Umbilical cord (tissue), 1 donor: ENCODE measurements at regions not wholly inside any gene's neighbourhood (a gene's known extent, or its start where the extent isn't known, plus 50 kb on each side); places are given as distances from the start of the nearest gene placed in this dataset.
A peak's percentile ranks its signal among the peaks of the same experiment; 100 is the strongest.
"Not testable (repeated sequence)": the region's sequence is repeated elsewhere in the genome, so short reads cannot be mapped to it uniquely, and the experiment has no call there.

Experiments used
- DNase-seq: peaks from one replicate; pipeline ENCODE4 v3.0.0-alpha.2; 2015; ENCODE audit warnings: low spot score

GRCh38 chr16:80012586-80012985, 412.0 kb upstream of the MAF start:
- DNase-seq = no peak

- DNase-seq = no peak
Measured at GRCh38 chr16:80009971-80010659, 409.6 kb upstream of the MAF start.

DNA sequence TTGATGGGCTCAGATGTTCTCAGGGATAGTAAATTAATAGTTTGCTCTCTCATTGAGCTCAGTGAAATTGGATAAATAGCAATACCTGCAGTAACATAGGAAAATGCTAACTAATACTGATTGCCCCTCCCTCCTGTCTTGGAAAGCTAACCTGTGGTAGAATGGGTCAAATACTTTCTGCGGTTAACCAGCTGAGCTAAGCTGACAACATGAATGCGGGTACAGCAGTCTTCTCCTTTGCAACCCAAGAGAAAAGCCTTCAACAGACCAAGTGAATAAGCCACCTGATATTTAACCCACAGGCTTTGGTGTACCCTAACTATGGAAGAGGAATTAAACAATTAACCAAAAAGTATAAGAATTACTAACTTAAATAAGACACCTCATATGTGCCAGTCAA, 408.3 kb upstream of the MAF start:
- no peak for DNase-seq

GRCh38 chr16:80007231-80007630, 406.7 kb upstream of the MAF start:
- DNase-seq = peak; percentile 92

GRCh38 chr16:80006241-80007215, 406.0 kb upstream of the MAF start:
- peak; percentile 92 for DNase-seq

DNA sequence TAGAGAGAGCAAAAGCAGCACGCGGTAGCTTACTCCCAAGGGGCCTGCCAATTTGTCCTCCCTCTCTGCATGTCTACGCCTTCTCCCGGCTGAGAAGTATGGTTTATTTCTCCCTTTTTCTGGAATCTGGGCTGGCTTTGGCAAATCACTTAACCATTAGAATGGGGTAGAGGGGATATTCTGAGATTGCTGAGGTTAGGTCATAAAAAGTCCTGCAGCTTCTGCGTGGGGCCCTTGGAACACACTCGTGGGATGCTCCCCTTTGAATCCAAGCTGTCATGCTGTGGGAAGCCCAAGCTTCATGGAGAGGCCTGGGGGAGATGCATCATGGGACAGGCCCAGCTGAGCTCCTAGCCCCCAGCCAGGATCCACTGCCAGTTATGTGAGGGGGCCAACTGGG, 403.6 kb upstream of the MAF start:
- no peak for DNase-seq

DNA sequence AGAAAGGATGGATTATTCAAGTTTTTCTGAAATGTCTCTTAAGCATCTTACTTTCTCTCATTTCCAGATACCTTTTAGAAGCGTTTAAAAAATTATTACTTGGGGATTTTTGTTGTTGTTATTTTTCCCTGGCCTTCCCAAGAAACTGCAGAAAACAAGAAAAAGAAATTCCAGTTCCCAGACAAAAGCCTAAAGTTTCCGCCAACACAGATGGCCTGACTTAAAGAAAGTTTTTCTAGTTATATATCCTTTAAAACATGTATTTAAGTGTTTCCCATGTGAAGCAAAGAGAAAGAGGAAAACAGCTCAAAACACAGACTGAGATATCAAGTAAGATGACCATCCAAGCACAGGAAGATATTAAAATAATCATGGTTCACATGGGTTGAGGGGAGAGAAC, 401.7 kb upstream of the MAF start:
- no peak for DNase-seq

DNA sequence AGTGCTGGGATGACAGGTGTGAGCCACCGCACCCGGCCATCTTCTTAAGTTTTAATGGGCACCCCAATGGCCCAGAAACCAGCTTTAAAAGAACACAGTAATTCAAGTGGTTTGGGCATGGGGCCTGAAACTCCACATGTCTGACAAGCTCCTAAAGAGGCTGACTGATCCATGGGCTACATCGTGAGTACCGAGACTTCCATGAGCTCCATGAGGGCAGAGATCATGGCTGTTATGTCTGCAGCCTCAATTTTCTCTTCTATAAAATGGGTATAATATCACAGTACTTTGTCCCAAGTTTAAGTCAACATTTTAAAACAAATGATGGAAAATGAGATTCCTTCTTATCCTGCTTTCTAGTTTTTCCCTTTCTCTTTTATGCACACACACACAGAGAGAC, 397.6 kb upstream of the MAF start:
- DNase-seq = no peak

- no peak for DNase-seq
Measured at GRCh38 chr16:79997257-79997656, 396.7 kb upstream of the MAF start.

- DNase-seq = peak; percentile 54
Measured at GRCh38 chr16:79996321-79996720, 395.8 kb upstream of the MAF start.

DNA sequence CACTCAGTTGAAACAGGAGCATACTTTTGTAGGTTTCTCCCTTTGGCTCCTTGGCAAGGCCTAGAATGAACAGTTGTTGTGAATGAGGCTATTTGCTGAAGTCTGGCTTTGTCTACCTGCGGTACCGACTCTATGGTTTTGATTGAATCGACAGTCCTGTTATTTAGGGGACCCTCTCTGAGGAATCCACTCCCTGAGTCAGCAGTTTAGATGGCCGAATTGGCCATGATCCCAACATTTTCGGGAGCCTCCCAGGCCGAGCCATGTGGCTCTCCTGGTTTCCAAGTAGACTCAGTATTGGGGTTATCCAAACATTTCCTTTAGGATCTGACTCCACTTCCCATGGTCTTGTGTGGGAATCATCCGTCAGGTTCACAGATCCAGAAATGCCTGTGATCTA, 394.8 kb upstream of the MAF start:
- no peak for DNase-seq

DNA sequence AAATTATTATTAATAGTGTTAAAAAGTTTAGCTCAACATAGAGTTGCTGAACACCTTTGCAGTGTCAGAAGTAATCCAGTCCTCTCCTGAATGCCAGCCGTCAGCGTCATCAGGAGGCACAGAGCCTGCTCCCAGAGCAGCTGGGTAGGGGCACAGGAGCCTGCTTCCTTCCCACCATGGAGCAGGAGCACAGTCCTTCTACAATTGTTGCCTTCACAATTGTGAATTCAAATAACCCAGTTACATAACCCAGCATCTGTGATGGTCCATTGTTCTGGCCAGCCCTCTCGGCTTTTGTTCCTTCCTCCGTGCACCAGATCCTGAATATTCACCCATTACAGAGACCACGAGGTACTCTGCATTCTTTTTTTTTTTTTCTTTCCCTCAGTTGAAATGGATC, 393.9 kb upstream of the MAF start:
- no peak for DNase-seq

DNA sequence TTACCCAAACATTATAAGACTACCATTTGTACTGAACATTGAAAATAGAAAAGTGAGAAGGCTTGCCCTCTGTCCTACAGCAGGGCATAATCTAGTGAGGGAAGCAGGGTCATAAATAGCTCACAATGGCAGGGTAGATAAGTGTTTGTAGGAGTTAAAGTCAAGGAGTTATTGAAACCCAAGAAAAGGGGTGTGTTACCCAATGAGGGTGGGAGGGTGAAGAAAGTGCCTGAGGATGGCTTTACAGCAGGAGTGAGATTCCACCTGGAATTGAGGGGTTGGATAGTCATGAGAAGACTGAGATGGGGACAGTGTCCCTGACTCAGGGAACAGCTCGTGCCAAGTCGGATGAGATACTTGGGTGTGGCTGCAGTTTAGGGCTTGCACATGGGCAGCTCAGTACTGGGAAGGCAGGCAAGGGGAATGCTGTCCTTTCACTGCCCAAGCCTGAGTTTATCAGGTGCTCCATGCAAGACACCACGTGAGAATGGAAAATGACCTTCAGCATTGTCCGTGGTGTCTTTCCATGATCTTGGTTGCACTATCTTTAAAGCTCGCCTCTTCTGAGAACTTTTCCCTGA, 393.2 kb upstream of the MAF start:
- no peak for DNase-seq

GRCh38 chr16:79991969-79992368, 391.4 kb upstream of the MAF start:
- DNase-seq = no peak

GRCh38 chr16:79988721-79989220, 388.2 kb upstream of the MAF start:
- no peak for DNase-seq

DNA sequence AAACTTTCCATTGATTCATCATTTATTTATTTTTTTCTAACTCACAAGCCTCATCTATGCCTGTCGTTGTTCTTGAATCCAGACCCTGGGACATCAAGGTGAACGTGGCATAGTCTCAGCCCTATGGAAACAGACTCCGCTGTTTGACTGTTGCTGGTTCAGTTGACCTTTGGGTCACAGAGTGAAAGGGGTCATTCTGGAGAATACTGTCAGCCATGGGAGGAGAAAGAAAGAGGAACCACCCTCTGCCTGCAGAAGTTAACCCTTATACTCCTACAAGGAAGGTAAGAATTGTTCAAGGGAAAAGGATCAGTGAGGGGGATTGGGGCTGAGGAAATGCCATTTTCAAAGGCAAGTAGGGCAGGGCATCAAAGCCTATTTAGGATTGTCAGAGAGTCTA, 387.6 kb upstream of the MAF start:
- no peak for DNase-seq

DNA sequence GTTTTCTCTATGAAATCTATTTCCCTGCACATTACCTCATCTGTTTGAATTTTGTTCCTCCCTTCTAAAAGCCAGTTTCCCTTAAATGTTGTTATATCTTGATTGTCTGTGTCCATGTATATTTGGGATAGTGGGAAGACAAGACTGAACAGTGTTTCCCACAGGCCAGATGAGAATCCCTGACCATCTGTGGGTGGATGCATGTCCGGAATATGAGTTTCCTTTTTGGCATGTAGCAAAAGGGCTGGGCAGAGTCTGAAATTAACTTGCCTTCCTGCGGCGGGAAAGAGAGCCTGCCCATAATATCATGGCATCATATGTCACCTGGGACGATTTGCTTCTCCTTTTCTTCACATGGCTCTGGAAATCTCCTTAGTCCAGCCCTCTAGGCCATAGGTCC, 385.8 kb upstream of the MAF start:
- DNase-seq = peak; percentile 83

DNA sequence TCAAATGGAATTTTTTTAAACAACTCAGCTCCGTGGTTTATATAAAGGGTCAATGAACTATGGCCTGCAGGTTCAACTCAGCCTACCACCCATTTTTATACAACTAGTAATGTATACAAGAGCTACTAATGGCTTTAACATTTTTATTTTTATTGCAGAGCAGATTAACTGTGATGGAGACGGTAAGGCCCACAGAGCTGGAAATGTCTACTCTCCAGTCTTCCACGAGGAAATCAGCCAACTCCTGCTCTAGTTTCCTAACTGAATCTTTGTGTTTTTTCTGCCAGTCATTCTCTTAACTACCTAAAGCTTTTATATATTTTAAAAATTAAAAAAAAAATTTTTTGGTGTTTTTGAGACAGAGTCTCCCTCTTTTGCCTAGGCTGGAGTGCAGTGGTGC, 385.1 kb upstream of the MAF start:
- DNase-seq = peak; percentile 55

DNA sequence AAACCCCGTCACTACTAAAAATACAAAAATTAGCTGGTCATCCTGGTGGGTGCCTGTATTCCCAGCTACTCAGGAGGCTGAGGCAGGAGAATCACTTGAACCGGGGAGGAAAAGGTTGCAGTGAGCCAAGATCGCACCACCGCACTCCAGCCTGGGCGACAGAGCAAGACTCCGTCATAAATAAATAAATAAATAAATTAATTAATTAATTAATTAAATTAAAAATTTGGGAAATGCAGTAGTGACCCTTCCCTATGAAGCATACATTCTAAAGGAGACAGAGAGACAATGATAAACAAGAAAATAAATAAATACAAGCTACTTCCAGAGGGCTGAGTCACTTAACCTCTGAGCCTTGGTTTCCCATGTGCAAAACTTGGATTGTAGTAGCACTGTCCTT, 383.6 kb upstream of the MAF start:
- DNase-seq = not testable (repeated sequence)

DNA sequence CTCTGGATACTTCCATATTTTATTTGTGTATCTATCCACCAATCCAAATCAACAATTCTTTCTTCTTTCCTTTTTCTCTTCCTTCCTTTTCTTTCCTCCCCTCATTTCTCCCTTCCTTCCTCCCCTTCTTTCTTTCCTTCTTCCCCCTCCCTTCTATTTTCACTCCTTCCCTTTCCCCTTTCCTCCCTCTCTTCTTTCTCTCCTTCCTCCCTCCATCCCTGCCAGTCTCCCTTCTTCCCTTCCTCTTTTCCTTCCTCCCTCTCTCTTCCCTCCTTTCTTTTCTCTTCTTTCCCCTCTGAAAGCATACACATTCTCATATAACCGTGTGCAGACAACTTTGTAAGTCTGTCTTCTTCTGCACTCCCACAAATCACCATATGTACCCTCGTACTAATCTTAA, 382.3 kb upstream of the MAF start:
- DNase-seq = no peak

- DNase-seq = no peak
Measured at GRCh38 chr16:79982361-79982760, 381.8 kb upstream of the MAF start.

DNA sequence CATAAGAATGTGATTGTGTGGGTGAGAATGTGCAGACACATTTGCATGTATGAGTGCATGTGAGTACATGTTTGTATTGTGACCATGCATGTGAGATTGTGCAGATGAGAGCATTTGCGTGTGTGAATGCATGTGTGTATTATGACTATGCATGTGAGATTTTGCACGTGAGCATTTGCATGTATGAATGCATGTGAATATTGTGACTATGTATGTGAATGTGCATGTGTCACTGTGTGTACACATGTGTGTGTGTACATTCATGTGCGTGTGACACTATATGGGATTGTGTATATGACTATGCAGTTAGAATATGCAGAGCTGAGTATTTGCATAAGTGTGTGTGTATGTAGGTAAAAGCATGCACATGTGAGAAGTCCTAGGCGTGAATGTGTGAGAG, 381.3 kb upstream of the MAF start:
- DNase-seq = no peak
